Stimulated activated effector memory CD8-positive, alpha-beta T cell treated with anti-CD3 and anti-CD28 coated beads, Interleukin-12 subunit alpha, Interleukin-12 subunit beta, amount 100 ng/mL, for 72 hours (primary cell): ENCODE measurements at regions not wholly inside any gene's neighbourhood (a gene's known extent, or its start where the extent isn't known, plus 50 kb on each side); places are given as distances from the start of the nearest gene placed in this dataset.
"Not testable (repeated sequence)": the region's sequence is repeated elsewhere in the genome, so short reads cannot be mapped to it uniquely, and the experiment has no call there.

Experiments
- ATAC-seq: fragments of 150-1000 bp; cut with Tn5 transposase; 2 replicates; pipeline ENCODE4 v1.10.0; 2021
- DNase-seq, 2 donors: peaks; one replicate each; pipeline ENCODE4 v3.0.0; 2021 to 2022; ENCODE audit warnings: low spot score in 2 of 2
- H3K27ac Mint-ChIP-seq: one replicate; pipeline ENCODE4 v1.8.0; 2022; ENCODE audit warnings: mild to moderate bottlenecking, mixed read lengths
- H3K36me3 Mint-ChIP-seq: one replicate; pipeline ENCODE4 v1.8.0; 2022; ENCODE audit warnings: mild to moderate bottlenecking, mixed read lengths
- H3K4me1 Mint-ChIP-seq: one replicate; pipeline ENCODE4 v1.8.0; 2022; ENCODE audit warnings: mixed read lengths
- H3K4me3 Mint-ChIP-seq: one replicate; pipeline ENCODE4 v1.8.0; 2022; ENCODE audit warnings: mild to moderate bottlenecking, mixed read lengths
- H3K9me3 Mint-ChIP-seq: one replicate; pipeline ENCODE4 v1.8.0; 2022; ENCODE audit warnings: mixed read lengths

- Mint-ChIP-seq H3K9me3 (peaks cover 4% of the 10 kb centered on the region), H3K36me3 (no peaks in the 10 kb centered on the region), H3K4me3 (no peak overlapping the region), H3K27ac (no peak overlapping the region), H3K4me1 (no peaks in the 10 kb centered on the region)
- DNase-seq: no peak
- no peak for ATAC-seq
Measured at GRCh38 chr5:87588316-87588715, 175.6 kb upstream of the CCNH start.

GRCh38 chr5:87583704-87584103, 171.0 kb upstream of the CCNH start:
- H3K4me1 Mint-ChIP-seq, H3K9me3 Mint-ChIP-seq, DNase-seq, H3K4me3 Mint-ChIP-seq, H3K36me3 Mint-ChIP-seq, H3K27ac Mint-ChIP-seq, ATAC-seq: not testable (repeated sequence)

GRCh38 chr5:87582149-87582548, 169.4 kb upstream of the CCNH start:
- no peak for DNase-seq
- H3K4me1 Mint-ChIP-seq: no peaks in the 10 kb centered on the region
- no peak overlapping the region for H3K27ac Mint-ChIP-seq
- H3K4me3 Mint-ChIP-seq: no peak overlapping the region
- H3K36me3 Mint-ChIP-seq: no peaks in the 10 kb centered on the region
- peaks cover 4% of the 10 kb centered on the region for H3K9me3 Mint-ChIP-seq
- no peak for ATAC-seq

GRCh38 chr5:87581661-87582060, 168.9 kb upstream of the CCNH start:
- H3K4me3 Mint-ChIP-seq: no peak overlapping the region
- DNase-seq: no peak
- peaks cover 4% of the 10 kb centered on the region for H3K9me3 Mint-ChIP-seq
- no peak overlapping the region for H3K27ac Mint-ChIP-seq
- no peak for ATAC-seq
- no peaks in the 10 kb centered on the region for H3K4me1 Mint-ChIP-seq
- no peaks in the 10 kb centered on the region for H3K36me3 Mint-ChIP-seq

- DNase-seq: no peak
- H3K36me3 Mint-ChIP-seq: no peaks in the 10 kb centered on the region
- H3K4me1 Mint-ChIP-seq: no peaks in the 10 kb centered on the region
- H3K27ac Mint-ChIP-seq: no peak overlapping the region
- no peak overlapping the region for H3K4me3 Mint-ChIP-seq
- H3K9me3 Mint-ChIP-seq: peaks cover 4% of the 10 kb centered on the region
- no peak for ATAC-seq
Measured at GRCh38 chr5:87579678-87580077, 166.9 kb upstream of the CCNH start.

- Mint-ChIP-seq H3K27ac (no peak overlapping the region), H3K9me3 (no peaks in the 10 kb centered on the region), H3K4me3 (no peak overlapping the region), H3K36me3 (no peaks in the 10 kb centered on the region), H3K4me1 (no peaks in the 10 kb centered on the region)
- no peak for DNase-seq
- ATAC-seq: no peak
Measured at GRCh38 chr5:87576867-87577266, 164.1 kb upstream of the CCNH start.

GRCh38 chr5:87576306-87576705, 163.6 kb upstream of the CCNH start:
- H3K4me1 Mint-ChIP-seq, H3K9me3 Mint-ChIP-seq, H3K36me3 Mint-ChIP-seq, H3K27ac Mint-ChIP-seq, DNase-seq, H3K4me3 Mint-ChIP-seq, ATAC-seq: not testable (repeated sequence)

- Mint-ChIP-seq H3K4me3 (no peak overlapping the region), H3K9me3 (no peaks in the 10 kb centered on the region), H3K4me1 (no peaks in the 10 kb centered on the region), H3K27ac (no peak overlapping the region), H3K36me3 (no peaks in the 10 kb centered on the region)
- DNase-seq (no peak), ATAC-seq (no peak)
Measured at GRCh38 chr5:87574106-87574505, 161.4 kb upstream of the CCNH start.

- Mint-ChIP-seq H3K36me3 (no peaks in the 10 kb centered on the region), H3K9me3 (no peaks in the 10 kb centered on the region), H3K27ac (no peak overlapping the region), H3K4me1 (no peaks in the 10 kb centered on the region), H3K4me3 (no peak overlapping the region)
- ATAC-seq (no peak), DNase-seq (no peak)
Measured at GRCh38 chr5:87572611-87573010, 159.9 kb upstream of the CCNH start.

GRCh38 chr5:87572090-87572489, 159.4 kb upstream of the CCNH start:
- H3K36me3 Mint-ChIP-seq: no peaks in the 10 kb centered on the region

GRCh38 chr5:87570366-87570765, 157.6 kb upstream of the CCNH start:
- no peak overlapping the region for H3K4me3 Mint-ChIP-seq
- H3K27ac Mint-ChIP-seq: no peak overlapping the region
- H3K4me1 Mint-ChIP-seq: no peaks in the 10 kb centered on the region
- ATAC-seq (peak; percentile 54), DNase-seq (no peak)
- no peaks in the 10 kb centered on the region for H3K9me3 Mint-ChIP-seq
- H3K36me3 Mint-ChIP-seq: no peaks in the 10 kb centered on the region

More at GRCh38 chr5:87572090-87572489, 159.4 kb upstream of the CCNH start:
- DNase-seq: no peak
- no peak overlapping the region for H3K4me3 Mint-ChIP-seq
- H3K27ac Mint-ChIP-seq: no peak overlapping the region
- H3K4me1 Mint-ChIP-seq: no peaks in the 10 kb centered on the region
- peak; percentile 28 for ATAC-seq
- no peaks in the 10 kb centered on the region for H3K9me3 Mint-ChIP-seq

GRCh38 chr5:87562068-87562467, 149.3 kb upstream of the CCNH start:
- Mint-ChIP-seq H3K36me3 (no peaks in the 10 kb centered on the region), H3K4me1 (no peaks in the 10 kb centered on the region), H3K9me3 (no peaks in the 10 kb centered on the region), H3K27ac (no peak overlapping the region), H3K4me3 (no peak overlapping the region)
- DNase-seq: no peak
- ATAC-seq: no peak

- DNase-seq (no peak), ATAC-seq (peak; percentile 51)
- Mint-ChIP-seq H3K36me3 (no peaks in the 10 kb centered on the region), H3K27ac (no peak overlapping the region), H3K4me3 (no peak overlapping the region), H3K4me1 (no peaks in the 10 kb centered on the region), H3K9me3 (no peaks in the 10 kb centered on the region)
Measured at GRCh38 chr5:87560528-87560927, 147.8 kb upstream of the CCNH start.

GRCh38 chr5:87551911-87552310, 139.2 kb upstream of the CCNH start:
- H3K4me3 Mint-ChIP-seq: no peak overlapping the region
- DNase-seq: no peak
- H3K36me3 Mint-ChIP-seq: no peaks in the 10 kb centered on the region
- H3K27ac Mint-ChIP-seq: no peak overlapping the region
- no peaks in the 10 kb centered on the region for H3K4me1 Mint-ChIP-seq
- ATAC-seq: no peak
- peaks cover 3% of the 10 kb centered on the region for H3K9me3 Mint-ChIP-seq

- ATAC-seq (no peak), DNase-seq (no peak)
- no peaks in the 10 kb centered on the region for H3K9me3 Mint-ChIP-seq
- no peaks in the 10 kb centered on the region for H3K36me3 Mint-ChIP-seq
- H3K27ac Mint-ChIP-seq: no peak overlapping the region
- no peak overlapping the region for H3K4me3 Mint-ChIP-seq
- H3K4me1 Mint-ChIP-seq: no peaks in the 10 kb centered on the region
Measured at GRCh38 chr5:87541676-87542075, 128.9 kb upstream of the CCNH start.

- ATAC-seq: no peak
- Mint-ChIP-seq H3K4me1 (no peaks in the 10 kb centered on the region), H3K9me3 (no peaks in the 10 kb centered on the region), H3K4me3 (no peak overlapping the region), H3K36me3 (no peaks in the 10 kb centered on the region), H3K27ac (no peak overlapping the region)
- no peak for DNase-seq
Measured at GRCh38 chr5:87541033-87541432, 128.3 kb upstream of the CCNH start.

GRCh38 chr5:87539839-87540238, 127.1 kb upstream of the CCNH start:
- no peaks in the 10 kb centered on the region for H3K9me3 Mint-ChIP-seq
- DNase-seq: no peak
- H3K27ac Mint-ChIP-seq: no peak overlapping the region
- no peak overlapping the region for H3K4me3 Mint-ChIP-seq
- no peaks in the 10 kb centered on the region for H3K36me3 Mint-ChIP-seq
- H3K4me1 Mint-ChIP-seq: no peaks in the 10 kb centered on the region
- no peak for ATAC-seq
